Prostate gland (tissue), 2 donors: ENCODE measurements at regions not wholly inside any gene's neighbourhood (a gene's known extent, or its start where the extent isn't known, plus 50 kb on each side); places are given as distances from the start of the nearest gene placed in this dataset.
A peak's percentile ranks its signal among the peaks of the same experiment; 100 is the strongest.

Source experiments
- DNase-seq: peaks from one replicate; pipeline ENCODE4 v3.0.0-alpha.2; 2019; ENCODE audit warnings: low spot score
- H3K27ac ChIP-seq, 2 donors: fragments of 200-600 bp; sonication (generic); 2 replicates each; pipeline ENCODE4 v1.5.1; 2017 to 2019
- H3K27me3 ChIP-seq: fragments of 200-600 bp; sonication (generic); replicated peaks from 2 replicates; pipeline ENCODE4 v1.5.1; 2019; ENCODE audit not compliant: insufficient read depth
- H3K36me3 ChIP-seq, 2 donors: fragments of 200-600 bp; sonication (generic); 1 replicate in 1 of 2; 2 replicates in 1 of 2; pipeline versions ENCODE4 v1.5.1 to v1.8.1; 2017 to 2019
- H3K4me1 ChIP-seq: fragments of 200-600 bp; sonication (generic); replicated peaks from 2 replicates; pipeline ENCODE4 v1.5.1; 2019
- H3K4me3 ChIP-seq, 2 donors: fragments of 200-600 bp; sonication (generic); 2 replicates each; pipeline ENCODE4 v1.5.1; 2017 to 2019
- H3K9me3 ChIP-seq: fragments of 200-600 bp; sonication (generic); 2 replicates; pipeline ENCODE4 v1.5.1; 2017
- POLR2A ChIP-seq: fragments of 450-650 bp; IDR thresholded peaks from one replicate; pipeline ENCODE4 v1.6.1; 2016; ENCODE audit warnings: antibody characterized with exemption, mild to moderate bottlenecking
- POLR2AphosphoS5 ChIP-seq: sonication (generic); formaldehyde crosslinking; IDR thresholded peaks from one replicate; pipeline ENCODE4 v1.6.1; 2017; ENCODE audit warnings: antibody characterized with exemption
- WGBS: methylation state at CpG from one replicate; pipeline ENCODE4 v1.1.5; 2018; 5-methylcytosine and 5-hydroxymethylcytosine counted together
- intact Hi-C: fragments of 100-400 bp; cut with DNase I; formaldehyde crosslinking; loops from one replicate; pipeline ENCODE4 v1.14.2; 2022
- TF ChIP-seq, protein P1 (sequence below), 4 experiments: fragments of 200-600 bp in 2 of 4; fragments of 450-650 bp in 2 of 4; sonication (generic) in 2 of 4; IDR thresholded peaks; 1 replicate in 3 of 4; 2 replicates in 1 of 4; pipeline ENCODE4 v1.5.1; 2016 to 2019; ENCODE audit warnings: antibody characterized with exemption in 4 of 4, mild to moderate bottlenecking in 2 of 4, moderate library complexity in 2 of 4

DNA sequence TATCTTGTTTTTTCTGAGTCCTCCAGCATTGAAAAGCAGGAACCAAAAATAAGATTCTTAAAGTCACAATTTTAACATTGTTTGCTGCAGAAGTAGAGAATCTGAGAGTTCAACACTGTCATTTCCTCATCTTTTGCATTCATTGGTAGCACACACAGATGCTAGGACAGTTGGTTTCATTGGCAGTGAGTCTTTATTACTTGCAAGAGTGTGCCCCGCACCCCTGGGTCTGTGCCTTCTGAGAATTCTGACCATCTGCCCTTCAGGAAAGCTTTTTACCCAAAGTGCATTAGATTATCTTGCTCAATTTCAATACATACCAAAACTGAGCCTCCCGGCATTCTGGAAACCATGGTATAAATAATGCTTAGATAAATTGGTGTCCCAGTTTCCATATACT, 247.7 kb upstream of the SLITRK1 start:
- Histone ChIP-seq H3K36me3 (no peaks in the 10 kb centered on the region), H3K4me3 (no peak overlapping the region), H3K9me3 (no peaks in the 10 kb centered on the region), H3K4me1 (no peaks in the 10 kb centered on the region), H3K27ac (no peak overlapping the region), H3K27me3 (no peaks in the 10 kb centered on the region)
- TF ChIP-seq, protein P1, sequence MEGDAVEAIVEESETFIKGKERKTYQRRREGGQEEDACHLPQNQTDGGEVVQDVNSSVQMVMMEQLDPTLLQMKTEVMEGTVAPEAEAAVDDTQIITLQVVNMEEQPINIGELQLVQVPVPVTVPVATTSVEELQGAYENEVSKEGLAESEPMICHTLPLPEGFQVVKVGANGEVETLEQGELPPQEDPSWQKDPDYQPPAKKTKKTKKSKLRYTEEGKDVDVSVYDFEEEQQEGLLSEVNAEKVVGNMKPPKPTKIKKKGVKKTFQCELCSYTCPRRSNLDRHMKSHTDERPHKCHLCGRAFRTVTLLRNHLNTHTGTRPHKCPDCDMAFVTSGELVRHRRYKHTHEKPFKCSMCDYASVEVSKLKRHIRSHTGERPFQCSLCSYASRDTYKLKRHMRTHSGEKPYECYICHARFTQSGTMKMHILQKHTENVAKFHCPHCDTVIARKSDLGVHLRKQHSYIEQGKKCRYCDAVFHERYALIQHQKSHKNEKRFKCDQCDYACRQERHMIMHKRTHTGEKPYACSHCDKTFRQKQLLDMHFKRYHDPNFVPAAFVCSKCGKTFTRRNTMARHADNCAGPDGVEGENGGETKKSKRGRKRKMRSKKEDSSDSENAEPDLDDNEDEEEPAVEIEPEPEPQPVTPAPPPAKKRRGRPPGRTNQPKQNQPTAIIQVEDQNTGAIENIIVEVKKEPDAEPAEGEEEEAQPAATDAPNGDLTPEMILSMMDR (IDR thresholded peaks at IDR 0.05), result no peak
- no peak for TF ChIP-seq POLR2A
- TF ChIP-seq POLR2AphosphoS5, result no peak
- DNase-seq, result no peak
- WGBS, result 94% methylated on average over 2 of the region's 2 CpGs
- intact Hi-C loops, result no loop called here

DNA sequence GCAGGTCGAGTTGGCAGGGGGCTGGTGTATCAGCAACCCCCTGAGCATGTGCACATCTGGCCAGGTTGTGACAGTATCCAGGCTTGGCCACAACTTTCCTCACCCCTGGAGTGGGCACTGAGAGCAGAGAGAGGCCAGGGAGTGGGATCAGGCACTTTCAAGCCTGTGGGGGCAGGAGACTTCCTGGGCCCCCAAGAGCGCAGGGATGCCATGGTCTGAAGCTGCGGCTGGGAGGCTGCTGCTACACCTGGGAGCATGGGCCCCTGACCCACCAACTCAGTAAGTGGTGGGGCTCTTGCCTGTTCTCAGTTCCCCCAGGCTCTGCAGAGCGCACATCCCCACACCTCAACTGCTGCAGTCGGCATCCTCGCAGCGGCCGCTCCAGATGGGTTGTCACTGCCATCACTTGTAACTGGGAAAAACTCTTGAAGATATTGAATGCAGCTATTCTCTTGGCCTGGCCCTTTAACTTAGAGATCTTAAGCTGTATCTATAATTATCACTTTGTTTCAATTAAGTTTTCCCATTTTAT, 245.4 kb upstream of the SLITRK1 start:
- Histone ChIP-seq H3K9me3 (no peaks in the 10 kb centered on the region), H3K27ac (no peak overlapping the region), H3K4me1 (no peaks in the 10 kb centered on the region), H3K4me3 (no peak overlapping the region), H3K27me3 (no peaks in the 10 kb centered on the region), H3K36me3 (no peaks in the 10 kb centered on the region)
- intact Hi-C loops, result no loop called here
- 94% methylated on average over 8 of the region's 8 CpGs for WGBS
- TF ChIP-seq POLR2A (no peak), POLR2AphosphoS5 (no peak)
- TF ChIP-seq, protein P1 (IDR thresholded peaks at IDR 0.05), result no peak
- no peak for DNase-seq

GRCh38 chr13:84126671-84127171, 244.4 kb upstream of the SLITRK1 start:
- Histone ChIP-seq H3K27ac (no peak overlapping the region), H3K36me3 (no peaks in the 10 kb centered on the region), H3K27me3 (no peaks in the 10 kb centered on the region), H3K9me3 (no peaks in the 10 kb centered on the region), H3K4me3 (no peak overlapping the region), H3K4me1 (no peaks in the 10 kb centered on the region)
- intact Hi-C loops, result no loop called here
- TF ChIP-seq POLR2AphosphoS5 (no peak), POLR2A (no peak)
- TF ChIP-seq, protein P1 (IDR thresholded peaks at IDR 0.05), result no peak
- 71% methylated on average over 7 of the region's 7 CpGs for WGBS
- DNase-seq, result no peak

GRCh38 chr13:84121456-84121855, 239.2 kb upstream of the SLITRK1 start:
- 48% methylated on average over 1 of the region's 1 CpG for WGBS
- H3K9me3 ChIP-seq, result no peaks in the 10 kb centered on the region
- H3K4me3 ChIP-seq, result no peak overlapping the region
- intact Hi-C loops, result no loop called here
- H3K36me3 ChIP-seq, result no peaks in the 10 kb centered on the region
- DNase-seq, result peak; percentile 5
- H3K4me1 ChIP-seq, result no peaks in the 10 kb centered on the region
- H3K27ac ChIP-seq, result no peak overlapping the region
- H3K27me3 ChIP-seq, result no peaks in the 10 kb centered on the region
- TF ChIP-seq POLR2A (no peak), POLR2AphosphoS5 (no peak)
- TF ChIP-seq, protein P1 (IDR thresholded peaks at IDR 0.05), result no peak

DNA sequence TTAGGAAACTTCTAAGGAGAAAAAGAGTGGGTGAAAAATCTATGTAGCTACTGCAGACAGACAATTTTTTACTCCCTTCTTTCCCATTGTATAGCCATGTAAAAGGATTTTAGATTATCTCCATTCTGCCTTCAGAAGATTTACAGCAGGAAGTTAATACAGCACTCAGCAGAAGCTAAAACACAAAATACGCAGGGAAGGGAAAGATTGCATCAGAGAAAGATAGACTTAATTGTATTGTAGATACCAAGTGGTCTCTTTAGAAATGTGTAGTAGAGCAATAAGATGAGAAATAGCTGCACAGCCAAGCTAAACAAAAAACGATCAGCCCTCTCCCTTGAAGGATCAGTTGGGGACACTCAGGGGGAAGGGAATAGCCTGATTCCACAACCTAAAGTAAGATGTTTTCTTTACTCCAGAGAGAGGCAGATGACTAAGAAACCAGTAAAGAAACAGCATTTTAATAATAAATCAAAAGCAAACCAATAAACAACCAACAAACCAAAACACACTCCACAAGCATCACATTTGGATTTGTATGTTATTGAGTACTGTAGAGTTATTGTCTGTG, 236.7 kb upstream of the SLITRK1 start:
- no peaks in the 10 kb centered on the region for H3K36me3 ChIP-seq
- no peak for DNase-seq

More for the DNA sequence above, 236.7 kb upstream of the SLITRK1 start:
- H3K4me3 ChIP-seq, result no peak overlapping the region
- 11% methylated on average over 2 of the region's 2 CpGs for WGBS
- no peaks in the 10 kb centered on the region for H3K27me3 ChIP-seq
- H3K27ac ChIP-seq, result no peak overlapping the region
- intact Hi-C loops, result no loop called here
- no peaks in the 10 kb centered on the region for H3K9me3 ChIP-seq
- H3K4me1 ChIP-seq, result no peaks in the 10 kb centered on the region
- TF ChIP-seq POLR2A (no peak), POLR2AphosphoS5 (no peak)
- TF ChIP-seq, protein P1 (IDR thresholded peaks at IDR 0.05), result no peak
